ENCODE measurements at regions not wholly inside any gene's neighbourhood (a gene's known extent, or its start where the extent isn't known, plus 50 kb on each side); places are given as distances from the start of the nearest gene placed in this dataset.

DNA sequence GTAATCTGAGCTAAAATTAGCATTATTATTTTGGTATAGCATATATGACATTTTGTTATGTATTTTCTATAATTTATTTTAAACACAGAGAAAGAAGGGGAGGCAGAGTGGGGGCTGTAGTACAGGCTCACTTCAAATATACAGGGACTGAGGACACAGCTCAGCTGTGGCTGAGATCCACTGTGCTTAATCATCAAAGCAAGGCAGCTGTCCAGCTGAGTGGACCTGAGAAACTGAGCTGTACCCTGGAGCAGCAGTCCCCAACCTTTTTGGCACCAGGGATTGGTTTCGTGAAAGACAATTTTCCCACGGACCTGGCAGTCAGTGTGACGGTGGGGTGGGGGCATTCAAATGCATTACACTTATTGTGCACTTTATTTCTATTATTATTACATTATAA lies 687.2 kb downstream of the RNF144A start:
- BruUV-seq (replicated peaks) = no TSS peak
- CTCF ChIA-PET (ENCODE audit: low intra/inter-chr PET ratio) = no interaction called here
- no peaks in the 10 kb centered on the region for H4K20me1 ChIP-seq (replicated peaks; ENCODE audit: control insufficient read depth, insufficient read depth, low read length)
- TF ChIP-seq NFXL1 (CRISPR knock-in tag; IDR thresholded peaks at IDR 0.05) = no peak
- no peak for TF ChIP-seq FOXK2 (conservative IDR thresholded peaks at IDR 0.05 in 1 of 2, IDR thresholded peaks at IDR 0.05 in 1 of 2; ENCODE audit: low read depth in 2 of 2)
- TF ChIP-seq, protein P1, sequence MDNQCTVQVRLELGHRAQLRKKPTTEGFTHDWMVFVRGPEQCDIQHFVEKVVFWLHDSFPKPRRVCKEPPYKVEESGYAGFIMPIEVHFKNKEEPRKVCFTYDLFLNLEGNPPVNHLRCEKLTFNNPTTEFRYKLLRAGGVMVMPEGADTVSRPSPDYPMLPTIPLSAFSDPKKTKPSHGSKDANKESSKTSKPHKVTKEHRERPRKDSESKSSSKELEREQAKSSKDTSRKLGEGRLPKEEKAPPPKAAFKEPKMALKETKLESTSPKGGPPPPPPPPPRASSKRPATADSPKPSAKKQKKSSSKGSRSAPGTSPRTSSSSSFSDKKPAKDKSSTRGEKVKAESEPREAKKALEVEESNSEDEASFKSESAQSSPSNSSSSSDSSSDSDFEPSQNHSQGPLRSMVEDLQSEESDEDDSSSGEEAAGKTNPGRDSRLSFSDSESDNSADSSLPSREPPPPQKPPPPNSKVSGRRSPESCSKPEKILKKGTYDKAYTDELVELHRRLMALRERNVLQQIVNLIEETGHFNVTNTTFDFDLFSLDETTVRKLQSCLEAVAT (IDR thresholded peaks at IDR 0.05) = no peak
- TF ChIP-seq, protein P2, sequence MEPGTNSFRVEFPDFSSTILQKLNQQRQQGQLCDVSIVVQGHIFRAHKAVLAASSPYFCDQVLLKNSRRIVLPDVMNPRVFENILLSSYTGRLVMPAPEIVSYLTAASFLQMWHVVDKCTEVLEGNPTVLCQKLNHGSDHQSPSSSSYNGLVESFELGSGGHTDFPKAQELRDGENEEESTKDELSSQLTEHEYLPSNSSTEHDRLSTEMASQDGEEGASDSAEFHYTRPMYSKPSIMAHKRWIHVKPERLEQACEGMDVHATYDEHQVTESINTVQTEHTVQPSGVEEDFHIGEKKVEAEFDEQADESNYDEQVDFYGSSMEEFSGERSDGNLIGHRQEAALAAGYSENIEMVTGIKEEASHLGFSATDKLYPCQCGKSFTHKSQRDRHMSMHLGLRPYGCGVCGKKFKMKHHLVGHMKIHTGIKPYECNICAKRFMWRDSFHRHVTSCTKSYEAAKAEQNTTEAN (CRISPR knock-in tag; IDR thresholded peaks at IDR 0.05) = no peak
- TF ChIP-seq, protein P3, sequence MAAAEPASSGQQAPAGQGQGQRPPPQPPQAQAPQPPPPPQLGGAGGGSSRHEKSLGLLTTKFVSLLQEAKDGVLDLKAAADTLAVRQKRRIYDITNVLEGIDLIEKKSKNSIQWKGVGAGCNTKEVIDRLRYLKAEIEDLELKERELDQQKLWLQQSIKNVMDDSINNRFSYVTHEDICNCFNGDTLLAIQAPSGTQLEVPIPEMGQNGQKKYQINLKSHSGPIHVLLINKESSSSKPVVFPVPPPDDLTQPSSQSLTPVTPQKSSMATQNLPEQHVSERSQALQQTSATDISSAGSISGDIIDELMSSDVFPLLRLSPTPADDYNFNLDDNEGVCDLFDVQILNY (CRISPR knock-in tag; IDR thresholded peaks at IDR 0.05) = no peak
- TF ChIP-seq ZBTB1 (CRISPR knock-in tag; IDR thresholded peaks at IDR 0.05; ENCODE audit: borderline replicate concordance, low read depth) = no peak
- no peak for TF ChIP-seq ZNF79 (CRISPR knock-in tag; IDR thresholded peaks at IDR 0.05; ENCODE audit: low read depth)
- TF ChIP-seq, protein P4, sequence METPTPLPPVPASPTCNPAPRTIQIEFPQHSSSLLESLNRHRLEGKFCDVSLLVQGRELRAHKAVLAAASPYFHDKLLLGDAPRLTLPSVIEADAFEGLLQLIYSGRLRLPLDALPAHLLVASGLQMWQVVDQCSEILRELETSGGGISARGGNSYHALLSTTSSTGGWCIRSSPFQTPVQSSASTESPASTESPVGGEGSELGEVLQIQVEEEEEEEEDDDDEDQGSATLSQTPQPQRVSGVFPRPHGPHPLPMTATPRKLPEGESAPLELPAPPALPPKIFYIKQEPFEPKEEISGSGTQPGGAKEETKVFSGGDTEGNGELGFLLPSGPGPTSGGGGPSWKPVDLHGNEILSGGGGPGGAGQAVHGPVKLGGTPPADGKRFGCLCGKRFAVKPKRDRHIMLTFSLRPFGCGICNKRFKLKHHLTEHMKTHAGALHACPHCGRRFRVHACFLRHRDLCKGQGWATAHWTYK (CRISPR knock-in tag; IDR thresholded peaks at IDR 0.05) = no peak
- no peak for TF ChIP-seq SLC30A9 (CRISPR knock-in tag; IDR thresholded peaks at IDR 0.05)
- no peak overlapping the region for H3K4me2 ChIP-seq (ENCODE audit: insufficient read depth, low read length)
- H3K9me1 ChIP-seq (ENCODE audit: control insufficient read depth, insufficient read depth, low read length) = no peaks in the 10 kb centered on the region
- no peaks in the 10 kb centered on the region for H3K79me2 ChIP-seq (ENCODE audit: control insufficient read depth, insufficient read depth, low read length)
- FAIRE-seq (no peak), DNase-seq (ENCODE audit: extremely low read depth in 1 of 4, low spot score in 3 of 4) (no peak), ATAC-seq (no peak)
- intact Hi-C loops (cut with micrococcal nuclease) = no loop called here
- WGBS (ENCODE audit: insufficient coverage, low coverage, missing lambda C conversion rate) = 0% methylated on average over 3 of the region's 3 CpGs
- H3K4me1 ChIP-seq (replicated peaks in 1 of 2; ENCODE audit: control insufficient read depth in 2 of 2, insufficient read depth in 2 of 2, low read length in 2 of 2) = no peaks in the 10 kb centered on the region
- POLR2A ChIA-PET = interaction anchor here (0.8 kb wide), 1 partner anchor 43 kb away, joined by 3 read pairs; no protein-coding TSS in a partner anchor
- no peak overlapping the region for H3K4me3 ChIP-seq
- H3K27me3 ChIP-seq (ENCODE audit: control insufficient read depth in 2 of 2, insufficient read depth in 2 of 2, low read length in 2 of 2) = no peaks in the 10 kb centered on the region
- H3K9me3 ChIP-seq (replicated peaks; ENCODE audit: control insufficient read depth, insufficient read depth, low read depth, low read length) = no peaks in the 10 kb centered on the region
- no peak overlapping the region for H3K9ac ChIP-seq (ENCODE audit: insufficient read depth in 1 of 2, low read depth in 2 of 2, low read length in 2 of 2)
- H3K36me3 ChIP-seq (ENCODE audit: control insufficient read depth, insufficient read depth, low read length) = no peaks in the 10 kb centered on the region
- H3K27ac ChIP-seq (ENCODE audit: extremely low read depth, low read depth, low read length) = no peak overlapping the region
- H2AFZ ChIP-seq (ENCODE audit: low read depth, low read length) = no peak overlapping the region
- in situ Hi-C loops (cut with MboI) = no loop called here

Data from K562 (cell line).